Caco-2 (cell line): ENCODE measurements at regions not wholly inside any gene's neighbourhood (a gene's known extent, or its start where the extent isn't known, plus 50 kb on each side); places are given as distances from the start of the nearest gene placed in this dataset.

ENCODE experiments used
- BruUV-seq: library from RNA; stranded (reverse); fragments of 400-500 nt; replicated peaks from 2 replicates; lab custom pipeline; 2021; lab: Mats Ljungman, UMichigan
- CTCF ChIA-PET: fragments of 300-600 bp; sonication (Branson Sonifier 250); formaldehyde crosslinking; loops from one replicate; lab custom pipeline; 2022; ENCODE audit warnings: antibody characterized with exemption; lab: Charles Lee
- POLR2A ChIA-PET: fragments of 300-600 bp; sonication (Branson Sonifier 250); formaldehyde crosslinking; loops from one replicate; lab custom pipeline; 2022; ENCODE audit warnings: antibody characterized with exemption; lab: Charles Lee
- DNase-seq, 2 experiments: peaks; one replicate each; pipeline versions ENCODE4 v3.0.0 to v3.0.0-alpha.2; 2020 to 2022
- H3K27me3 ChIP-seq: replicated peaks from 2 replicates; pipeline ENCODE4 v1.6.0; 2011; ENCODE audit warnings: low read length; ENCODE audit not compliant: control insufficient read depth, insufficient read depth
- H3K36me3 ChIP-seq: 2 replicates; pipeline ENCODE4 v1.5.1; 2011; ENCODE audit warnings: low read length; ENCODE audit not compliant: control insufficient read depth, insufficient read depth
- H3K4me1 ChIP-seq: fragments of 250-450 bp; sonication (Bioruptor Pico); 2 replicates; pipeline ENCODE4 v1.5.1; 2020; ENCODE audit warnings: mild to moderate bottlenecking
- H3K4me3 ChIP-seq: 2 replicates; pipeline ENCODE4 v1.5.1; 2011; ENCODE audit warnings: low read depth, mild to moderate bottlenecking, control low read depth, low read length
- H3K9me3 ChIP-seq: fragments of 250-450 bp; sonication (Bioruptor Pico); 2 replicates; pipeline ENCODE4 v1.5.1; 2020; ENCODE audit warnings: mild to moderate bottlenecking, moderate library complexity
- H3K27ac Mint-ChIP-seq: one replicate; pipeline ENCODE4 v1.8.0; 2022; ENCODE audit warnings: mixed read lengths; ENCODE audit not compliant: unreplicated experiment
- H3K27me3 Mint-ChIP-seq: one replicate; pipeline ENCODE4 v1.8.0; 2022; ENCODE audit warnings: mixed read lengths; ENCODE audit not compliant: insufficient read depth, unreplicated experiment
- H3K36me3 Mint-ChIP-seq: one replicate; pipeline ENCODE4 v1.8.0; 2022; ENCODE audit warnings: mild to moderate bottlenecking, mixed read lengths; ENCODE audit not compliant: insufficient read depth, unreplicated experiment
- H3K4me1 Mint-ChIP-seq: one replicate; pipeline ENCODE4 v1.8.0; 2022; ENCODE audit warnings: low read depth, mixed read lengths; ENCODE audit not compliant: unreplicated experiment
- H3K4me3 Mint-ChIP-seq: one replicate; pipeline ENCODE4 v1.8.0; 2022; ENCODE audit warnings: mild to moderate bottlenecking, moderate library complexity, mixed read lengths; ENCODE audit not compliant: unreplicated experiment
- H3K9me3 Mint-ChIP-seq: one replicate; pipeline ENCODE4 v1.8.0; 2022; ENCODE audit warnings: mixed read lengths; ENCODE audit not compliant: unreplicated experiment
- intact Hi-C: fragments of 100-400 bp; cut with micrococcal nuclease; formaldehyde crosslinking; loops from one replicate; pipeline ENCODE4 v1.10.0; 2022; ENCODE audit not compliant: unreplicated experiment
- TF ChIP-seq, protein P1 (sequence below), 2 experiments: fragments of 200-600 bp in 1 of 2; IDR thresholded peaks; 1 replicate in 1 of 2; 2 replicates in 1 of 2; pipeline versions ENCODE4 v1.5.1 to v1.8.0; 2011 to 2022; ENCODE audit warnings: antibody characterized with exemption in 1 of 2, control low read depth in 1 of 2, inconsistent platforms in 1 of 2, low read depth in 1 of 2, low read length in 1 of 2, mild to moderate bottlenecking in 1 of 2, moderate library complexity in 1 of 2; ENCODE audit not compliant: insufficient read depth in 1 of 2, severe bottlenecking in 1 of 2, unreplicated experiment in 1 of 2

DNA sequence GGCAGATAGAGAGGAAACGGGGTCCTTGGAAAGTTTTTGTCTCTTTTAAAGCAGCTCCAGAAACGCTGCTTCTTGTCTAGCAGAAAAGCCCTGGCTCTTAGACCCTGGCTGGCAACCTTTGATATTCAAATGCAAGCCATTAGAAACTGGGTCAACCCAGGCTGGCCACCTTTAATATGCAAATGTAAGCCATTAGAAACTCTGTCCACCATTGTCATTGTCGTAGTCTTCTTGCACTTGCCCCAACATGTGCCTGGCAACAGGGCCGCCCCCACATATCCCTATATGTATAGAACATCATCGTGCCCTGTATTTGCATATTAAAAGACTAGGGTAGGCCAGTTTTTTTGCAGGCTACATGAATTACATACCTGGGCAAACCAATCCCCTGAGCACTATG lies 621.3 kb upstream of the DPP6 start:
- H3K9me3 Mint-ChIP-seq, result peaks cover 44% of the 10 kb centered on the region
- Histone ChIP-seq H3K36me3 (no peaks in the 10 kb centered on the region), H3K9me3 (no peaks in the 10 kb centered on the region), H3K4me3 (no peak overlapping the region), H3K27me3 (no peaks in the 10 kb centered on the region), H3K4me1 (no peaks in the 10 kb centered on the region)
- intact Hi-C loops, result no loop called here
- H3K4me1 Mint-ChIP-seq, result no peaks in the 10 kb centered on the region
- BruUV-seq, result no TSS peak
- ChIA-PET POLR2A (no interaction called here), CTCF (no interaction called here)
- no peaks in the 10 kb centered on the region for H3K27me3 Mint-ChIP-seq
- no peak overlapping the region for H3K27ac Mint-ChIP-seq
- DNase-seq, result no peak
- TF ChIP-seq, protein P1, sequence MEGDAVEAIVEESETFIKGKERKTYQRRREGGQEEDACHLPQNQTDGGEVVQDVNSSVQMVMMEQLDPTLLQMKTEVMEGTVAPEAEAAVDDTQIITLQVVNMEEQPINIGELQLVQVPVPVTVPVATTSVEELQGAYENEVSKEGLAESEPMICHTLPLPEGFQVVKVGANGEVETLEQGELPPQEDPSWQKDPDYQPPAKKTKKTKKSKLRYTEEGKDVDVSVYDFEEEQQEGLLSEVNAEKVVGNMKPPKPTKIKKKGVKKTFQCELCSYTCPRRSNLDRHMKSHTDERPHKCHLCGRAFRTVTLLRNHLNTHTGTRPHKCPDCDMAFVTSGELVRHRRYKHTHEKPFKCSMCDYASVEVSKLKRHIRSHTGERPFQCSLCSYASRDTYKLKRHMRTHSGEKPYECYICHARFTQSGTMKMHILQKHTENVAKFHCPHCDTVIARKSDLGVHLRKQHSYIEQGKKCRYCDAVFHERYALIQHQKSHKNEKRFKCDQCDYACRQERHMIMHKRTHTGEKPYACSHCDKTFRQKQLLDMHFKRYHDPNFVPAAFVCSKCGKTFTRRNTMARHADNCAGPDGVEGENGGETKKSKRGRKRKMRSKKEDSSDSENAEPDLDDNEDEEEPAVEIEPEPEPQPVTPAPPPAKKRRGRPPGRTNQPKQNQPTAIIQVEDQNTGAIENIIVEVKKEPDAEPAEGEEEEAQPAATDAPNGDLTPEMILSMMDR (IDR thresholded peaks at IDR 0.05; ENCODE audit: insufficient read depth in 1 of 2, low read depth in 1 of 2, low read length in 1 of 2, severe bottlenecking in 1 of 2, unreplicated experiment in 1 of 2), result no peak
- no peak overlapping the region for H3K4me3 Mint-ChIP-seq
- no peaks in the 10 kb centered on the region for H3K36me3 Mint-ChIP-seq

DNA sequence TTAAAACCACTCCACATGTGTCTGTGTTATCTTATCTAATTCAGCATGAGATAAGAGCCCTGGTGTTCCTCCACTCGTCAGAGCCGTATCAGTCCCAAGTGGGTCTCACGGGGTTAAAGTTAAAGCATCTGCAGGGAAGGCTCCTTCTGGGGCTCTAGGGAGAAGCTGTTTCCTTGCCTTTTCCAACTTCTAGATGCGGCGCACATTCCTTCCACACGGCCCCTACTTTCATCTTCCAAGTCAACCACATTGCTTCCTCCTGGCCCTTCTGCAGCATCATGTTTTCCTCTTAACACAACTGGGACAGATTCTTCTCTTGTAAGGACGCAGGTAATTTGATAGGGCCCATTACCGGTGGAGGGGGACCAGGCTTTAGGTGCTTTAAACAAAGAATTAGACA lies 620.1 kb upstream of the DPP6 start:
- peaks cover 54% of the 10 kb centered on the region for H3K9me3 Mint-ChIP-seq
- TF ChIP-seq, protein P1 (IDR thresholded peaks at IDR 0.05; ENCODE audit: insufficient read depth in 1 of 2, low read depth in 1 of 2, low read length in 1 of 2, severe bottlenecking in 1 of 2, unreplicated experiment in 1 of 2), result no peak
- H3K36me3 Mint-ChIP-seq, result no peaks in the 10 kb centered on the region
- H3K4me3 Mint-ChIP-seq, result no peak overlapping the region
- no peaks in the 10 kb centered on the region for H3K4me1 ChIP-seq
- no peaks in the 10 kb centered on the region for H3K36me3 ChIP-seq
- H3K4me3 ChIP-seq, result no peak overlapping the region
- H3K27me3 ChIP-seq, result no peaks in the 10 kb centered on the region
- POLR2A ChIA-PET, result no interaction called here
- no peaks in the 10 kb centered on the region for H3K27me3 Mint-ChIP-seq
- intact Hi-C loops, result no loop called here
- BruUV-seq, result no TSS peak
- no peaks in the 10 kb centered on the region for H3K4me1 Mint-ChIP-seq
- CTCF ChIA-PET, result interaction anchor here (0.6 kb wide), 1 partner anchor 52 kb away, joined by 6 read pairs; no protein-coding TSS in a partner anchor
- H3K27ac Mint-ChIP-seq, result no peak overlapping the region
- H3K9me3 ChIP-seq, result no peaks in the 10 kb centered on the region
- DNase-seq, result peak; percentile 5 to 43

DNA sequence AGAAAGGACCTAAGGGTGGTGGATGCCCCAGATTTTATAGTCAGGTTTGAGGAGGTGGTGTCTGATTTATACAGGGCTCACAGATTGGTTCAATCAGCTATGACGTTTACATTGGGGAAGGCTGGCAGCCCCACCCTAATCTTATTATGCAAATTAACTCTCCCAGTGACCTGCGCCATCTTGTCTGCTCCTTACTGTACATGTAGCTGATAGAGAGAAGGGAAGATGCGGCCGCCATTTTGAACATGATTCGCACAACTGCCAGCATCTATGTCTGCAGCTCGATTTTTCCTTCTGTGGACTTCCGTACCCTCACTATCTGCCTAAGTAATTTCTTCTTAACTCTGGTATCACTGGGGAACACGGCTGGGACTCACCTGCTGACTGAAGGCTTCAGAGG lies 619.0 kb upstream of the DPP6 start:
- ChIA-PET POLR2A (no interaction called here), CTCF (no interaction called here)
- BruUV-seq, result no TSS peak
- Mint-ChIP-seq H3K4me1 (no peaks in the 10 kb centered on the region), H3K27ac (no peak overlapping the region), H3K4me3 (no peak overlapping the region), H3K27me3 (no peaks in the 10 kb centered on the region), H3K9me3 (peaks cover 55% of the 10 kb centered on the region), H3K36me3 (no peaks in the 10 kb centered on the region)
- H3K9me3 ChIP-seq, result no peaks in the 10 kb centered on the region
- TF ChIP-seq, protein P1 (IDR thresholded peaks at IDR 0.05; ENCODE audit: insufficient read depth in 1 of 2, low read depth in 1 of 2, low read length in 1 of 2, severe bottlenecking in 1 of 2, unreplicated experiment in 1 of 2), result no peak
- no peaks in the 10 kb centered on the region for H3K36me3 ChIP-seq
- intact Hi-C loops, result no loop called here
- H3K4me3 ChIP-seq, result no peak overlapping the region
- no peaks in the 10 kb centered on the region for H3K27me3 ChIP-seq
- no peak for DNase-seq
- no peaks in the 10 kb centered on the region for H3K4me1 ChIP-seq
